ELF-1 (cell line): ENCODE measurements at regions not wholly inside any gene's neighbourhood (a gene's known extent, or its start where the extent isn't known, plus 50 kb on each side); places are given as distances from the start of the nearest gene placed in this dataset.
"Not testable (repeated sequence)": the region's sequence is repeated elsewhere in the genome, so short reads cannot be mapped to it uniquely, and the experiment has no call there.

Experiments
- DNase-seq: peaks from one replicate; pipeline ENCODE4 v3.0.0-alpha.2; 2016; ENCODE audit warnings: low read depth, low spot score

- DNase-seq, result peak; percentile 21
Measured at GRCh38 chr17:72365857-72366414, 245.1 kb downstream of the SOX9 start.

GRCh38 chr17:72366626-72367025 lies 245.8 kb downstream of the SOX9 start:
- no peak for DNase-seq

- DNase-seq, result no peak
Measured at GRCh38 chr17:72368191-72368590, 247.4 kb downstream of the SOX9 start.

GRCh38 chr17:72369366-72369765 lies 248.5 kb downstream of the SOX9 start:
- no peak for DNase-seq

DNA sequence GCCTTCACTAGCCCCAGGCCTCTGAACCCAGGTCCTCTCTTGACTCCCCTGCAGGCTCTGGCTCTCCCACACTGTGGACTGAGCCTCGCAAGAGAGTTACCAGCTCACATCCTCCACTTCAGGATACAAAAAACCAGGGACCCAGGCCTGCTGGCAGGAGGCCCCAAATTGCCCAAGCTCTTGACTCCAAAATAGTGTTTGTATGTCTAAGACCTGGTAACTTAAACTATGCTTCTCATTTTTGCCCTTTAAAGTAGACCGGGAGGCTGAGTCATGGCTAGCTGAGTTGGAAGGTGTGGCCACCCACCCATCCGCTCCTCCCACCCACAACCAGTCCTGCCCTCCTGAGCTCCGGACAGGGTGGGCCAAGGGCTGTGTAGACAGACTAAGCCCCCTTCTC lies 250.0 kb downstream of the SOX9 start:
- no peak for DNase-seq

DNA sequence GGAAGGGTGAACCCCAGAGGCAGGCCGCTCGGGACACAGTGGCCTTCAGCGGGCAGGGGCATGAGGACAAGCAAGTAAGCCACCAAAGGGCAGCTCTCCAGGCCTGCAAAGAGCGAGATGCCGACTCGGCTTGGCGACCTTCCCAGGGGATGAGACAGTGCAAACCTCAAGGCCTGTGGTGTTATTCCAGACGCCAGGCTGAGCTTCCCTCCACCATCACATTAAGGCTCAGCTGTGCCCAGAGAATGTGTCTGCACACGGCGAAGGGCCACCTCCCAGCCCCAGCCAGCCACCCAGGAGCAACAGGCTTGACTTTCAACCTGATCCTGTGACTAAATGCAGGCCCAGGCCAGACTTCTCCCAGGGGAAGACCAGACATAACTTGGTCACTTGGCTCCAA lies 251.4 kb downstream of the SOX9 start:
- DNase-seq, result no peak

DNA sequence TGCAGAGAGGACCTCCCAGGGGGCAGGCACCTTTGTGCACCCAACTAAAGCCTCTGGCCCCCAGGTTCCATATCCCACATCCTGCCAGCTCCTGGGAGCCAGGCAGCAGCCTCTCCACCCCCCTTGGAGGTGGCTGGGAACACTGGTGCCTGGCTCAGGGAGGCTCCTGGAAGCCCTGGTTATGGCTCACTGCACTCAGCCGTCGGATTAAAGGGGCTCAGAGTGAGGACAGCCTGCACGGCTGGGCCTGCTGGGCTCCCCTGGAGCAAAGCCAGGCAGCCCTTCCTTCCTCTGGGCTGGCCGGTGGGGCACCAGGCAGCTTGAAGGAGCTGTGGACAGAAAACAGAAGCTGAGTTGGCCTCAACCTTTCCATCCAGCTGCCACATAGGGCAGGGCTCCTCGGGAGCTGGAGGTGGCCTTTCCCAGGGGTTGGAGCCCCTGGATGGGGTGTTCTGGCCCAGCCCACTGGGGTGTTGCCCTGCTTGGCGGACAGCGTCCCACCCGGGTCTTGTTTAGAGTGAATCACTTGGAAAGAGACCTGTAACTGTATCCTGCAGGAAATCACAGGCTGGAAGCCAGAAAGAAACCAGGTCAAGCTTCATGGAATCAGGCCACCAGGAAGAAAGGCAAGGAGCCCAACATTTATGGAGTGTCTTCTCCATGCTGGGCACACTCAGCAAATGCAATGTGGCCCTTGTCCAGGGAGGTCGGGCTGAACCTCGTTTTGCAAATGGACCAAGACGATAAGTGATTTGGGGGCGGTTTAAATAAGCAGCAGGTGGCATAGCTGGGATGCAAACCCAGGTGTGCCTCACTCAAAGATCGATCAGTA lies 253.3 kb downstream of the SOX9 start:
- DNase-seq, result peak; percentile 68

DNA sequence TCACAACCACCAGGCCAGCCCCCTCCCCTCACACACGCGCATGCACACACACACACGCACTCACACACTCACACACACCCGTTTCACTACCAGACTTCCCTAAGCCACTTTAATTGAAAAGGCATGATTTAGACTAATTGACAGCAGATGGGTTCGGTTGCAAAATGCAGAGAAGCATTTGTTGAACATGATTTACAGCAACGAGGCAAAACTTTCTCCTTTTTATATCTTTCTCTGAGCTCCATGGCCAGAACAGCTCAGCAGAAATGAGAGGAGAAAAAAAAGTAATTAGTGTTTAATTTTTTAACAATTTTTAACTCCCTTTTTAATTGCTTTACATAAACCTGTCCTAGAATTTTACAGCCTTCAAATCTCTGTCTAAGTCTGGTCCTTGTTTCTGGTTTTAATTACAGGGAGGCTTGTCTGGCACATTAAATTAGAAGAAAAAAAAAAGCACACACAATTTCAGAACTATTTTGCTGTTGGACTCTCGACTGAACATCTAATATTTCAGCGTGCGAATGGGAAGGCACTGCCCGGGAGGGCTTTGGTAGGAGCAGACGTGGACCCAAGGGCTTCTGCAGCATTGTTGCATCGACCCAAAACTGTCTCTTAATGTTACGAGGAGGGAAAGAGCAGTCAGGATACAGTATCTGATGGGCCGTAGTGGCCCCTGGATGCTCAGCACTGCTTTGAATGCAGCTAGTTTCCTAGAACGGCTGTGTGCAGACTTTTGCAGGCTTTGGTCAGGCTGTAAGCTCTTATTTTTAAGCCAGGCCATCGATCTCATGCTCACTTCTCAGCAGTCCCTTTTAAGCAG lies 255.9 kb downstream of the SOX9 start:
- DNase-seq, result no peak

DNA sequence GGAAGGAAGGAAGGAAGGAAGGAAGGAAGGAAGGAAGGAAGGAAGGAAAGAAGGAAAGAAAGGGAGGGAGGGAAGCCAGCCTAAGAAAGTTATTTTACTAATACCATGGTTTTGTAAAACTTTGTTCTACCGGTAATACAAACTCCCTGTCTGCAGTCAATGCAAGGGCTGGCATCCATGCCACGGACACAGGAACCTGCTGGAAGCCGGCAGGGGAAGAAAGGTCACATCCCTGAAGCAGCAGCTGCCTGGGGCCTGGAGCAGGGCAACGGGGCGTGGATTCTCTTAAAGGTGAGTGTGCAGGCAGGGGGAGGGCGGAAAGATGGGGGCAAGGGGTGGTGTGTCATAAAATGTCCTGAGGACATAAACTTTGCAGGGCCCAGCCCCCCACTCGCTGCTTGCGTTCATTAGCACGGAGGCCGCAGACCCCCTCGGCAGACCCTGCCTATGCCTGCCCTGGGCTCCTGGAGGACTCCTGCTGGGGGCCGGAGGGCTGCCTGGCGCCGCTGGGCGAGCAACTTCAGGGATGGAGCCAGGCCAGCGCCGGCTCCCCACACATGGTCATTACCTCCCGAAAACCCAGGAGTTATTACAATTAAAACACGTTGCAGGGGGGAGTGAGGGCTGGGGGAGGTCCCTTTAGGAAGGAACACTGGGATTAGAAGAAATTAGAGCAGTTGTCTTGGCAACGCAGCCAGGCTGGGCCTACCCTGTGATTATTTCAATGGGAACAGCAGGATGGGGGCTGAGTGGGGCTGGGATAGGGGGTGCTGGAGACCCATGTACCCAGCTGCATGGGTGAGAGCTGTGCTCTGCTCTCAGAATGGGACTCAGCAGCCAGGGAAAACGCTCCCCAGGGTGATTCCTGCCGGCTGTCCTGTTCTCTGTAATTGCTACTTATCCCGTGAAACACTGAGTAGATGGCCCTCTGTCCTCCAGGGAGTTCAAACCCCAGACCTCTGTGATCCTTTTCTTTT lies 257.9 kb downstream of the SOX9 start:
- DNase-seq, result peak; percentile 33

GRCh38 chr17:72379516-72379915 lies 258.7 kb downstream of the SOX9 start:
- peak; percentile 67 for DNase-seq

- no peak for DNase-seq
Measured at GRCh38 chr17:72380120-72380519, 259.3 kb downstream of the SOX9 start.

DNA sequence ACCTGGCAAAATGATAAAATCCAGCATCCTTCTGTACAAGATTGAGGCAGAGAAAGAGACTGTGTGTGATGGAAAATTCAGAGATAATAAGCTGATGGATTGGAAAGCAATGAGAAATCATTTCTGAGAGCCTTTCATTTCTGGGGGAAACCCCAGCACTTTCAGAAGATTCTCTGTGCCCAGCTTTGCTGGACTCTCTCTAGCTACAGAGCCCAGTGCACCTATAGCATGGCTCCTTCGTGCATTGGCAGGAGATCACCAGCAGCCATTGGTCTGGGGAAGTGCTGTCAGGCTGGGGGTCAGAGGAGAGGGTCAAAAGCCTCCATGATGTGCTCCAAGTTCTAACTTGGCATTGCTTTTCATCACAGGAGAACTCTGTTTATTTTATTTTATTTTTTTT lies 259.9 kb downstream of the SOX9 start:
- no peak for DNase-seq

- DNase-seq, result peak; percentile 94
Measured at GRCh38 chr17:72381597-72382397, 261.0 kb downstream of the SOX9 start.

DNA sequence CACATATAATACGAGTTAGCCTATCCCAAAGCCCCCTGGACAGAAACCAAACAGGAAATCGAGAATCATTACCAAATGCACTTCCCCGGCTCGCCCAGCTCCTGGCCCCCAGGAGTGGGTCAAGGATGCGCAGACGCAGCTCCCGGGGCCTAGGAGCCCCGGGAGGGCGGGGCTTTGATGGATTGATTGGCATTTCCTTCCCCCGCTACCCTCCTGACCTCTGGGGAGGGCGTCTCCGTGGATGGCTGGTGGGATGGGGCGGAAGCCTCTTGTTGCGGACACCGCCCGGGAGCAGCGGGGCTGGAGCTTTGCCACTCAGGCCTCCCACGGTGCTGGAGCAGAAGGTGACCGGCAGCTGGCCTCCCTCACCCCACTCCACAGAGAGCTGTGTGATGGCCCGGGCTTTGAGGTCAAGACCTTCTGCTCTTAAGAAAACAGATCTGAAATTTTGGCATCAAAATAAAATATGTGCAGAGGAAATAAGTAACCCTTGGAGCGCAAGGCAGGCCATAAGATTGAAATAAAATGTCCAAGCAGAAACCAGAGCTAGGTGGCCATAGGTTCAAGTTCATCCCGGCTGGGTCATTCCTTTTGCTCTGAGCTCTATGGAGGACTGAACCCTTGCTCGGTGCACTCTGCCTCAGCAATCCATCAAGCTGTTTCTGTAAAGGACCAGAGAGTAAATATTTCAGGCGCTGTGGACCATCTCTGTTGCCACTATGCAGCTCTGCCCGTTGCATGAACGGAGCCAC lies 262.3 kb downstream of the SOX9 start:
- peak; percentile 83 for DNase-seq

GRCh38 chr17:72385475-72385874 lies 264.7 kb downstream of the SOX9 start:
- no peak for DNase-seq

DNA sequence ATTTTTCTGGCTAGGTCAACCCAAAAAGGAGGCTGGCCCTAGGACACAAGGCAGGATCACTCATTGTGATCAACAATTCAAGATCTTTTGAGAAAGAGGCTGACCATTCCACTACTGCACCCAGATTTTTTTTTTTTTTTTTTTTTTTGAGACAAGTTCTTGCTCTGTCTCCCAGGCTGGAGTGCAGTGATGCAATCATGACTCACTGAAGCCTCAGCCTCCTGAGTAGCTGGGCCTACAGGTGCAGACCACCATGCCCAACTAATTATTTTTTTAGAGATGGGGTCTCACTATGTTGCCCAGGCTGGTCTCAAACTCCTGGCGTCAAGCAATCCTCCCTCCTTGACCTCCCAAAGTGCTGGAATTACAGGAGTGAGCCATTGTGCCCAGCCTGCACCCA lies 265.4 kb downstream of the SOX9 start:
- not testable (repeated sequence) for DNase-seq

DNA sequence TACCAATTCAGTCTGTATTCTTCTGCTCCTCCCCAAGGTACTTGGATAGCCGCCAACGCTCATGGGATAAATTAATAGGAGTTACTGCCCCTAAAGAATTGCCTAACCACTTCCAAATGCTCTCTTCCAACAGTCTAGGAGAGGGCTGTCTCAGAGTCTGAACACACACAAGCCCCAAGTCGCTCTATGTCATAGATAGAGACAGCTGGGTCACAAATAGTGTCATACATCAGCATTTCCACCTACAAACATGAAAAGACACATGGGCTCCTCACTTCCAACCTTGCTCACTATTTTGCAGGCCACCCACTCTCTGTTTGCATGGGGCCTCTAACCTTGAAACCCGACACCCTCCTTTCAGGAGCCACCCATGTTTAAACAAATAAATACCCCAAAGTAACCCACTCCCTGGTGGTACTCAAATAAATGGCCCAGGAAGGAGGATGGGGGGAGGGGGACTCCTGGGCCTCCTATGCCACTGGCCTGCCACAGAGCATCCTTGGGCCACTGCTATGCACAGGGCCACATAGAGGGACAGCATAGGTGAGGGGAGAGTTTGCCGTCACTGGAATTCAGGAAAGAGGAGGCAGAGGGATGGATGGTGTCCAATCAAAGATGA lies 265.9 kb downstream of the SOX9 start:
- DNase-seq, result no peak

- peak; percentile 33 for DNase-seq
Measured at GRCh38 chr17:72387487-72387886, 266.7 kb downstream of the SOX9 start.

GRCh38 chr17:72387969-72388368 lies 267.1 kb downstream of the SOX9 start:
- no peak for DNase-seq
